GM19099 (cell line): ENCODE measurements at regions not wholly inside any gene's neighbourhood (a gene's known extent, or its start where the extent isn't known, plus 50 kb on each side); places are given as distances from the start of the nearest gene placed in this dataset.

Experiments used
- POLR2A ChIP-seq: IDR thresholded peaks from 3 replicates; pipeline ENCODE4 v1.6.1; 2011; ENCODE audit warnings: low read depth; ENCODE audit not compliant: insufficient read length; ENCODE audit errors: extremely low read depth

- TF ChIP-seq POLR2A = no peak
Observed at GRCh38 chr13:47628666-47629065, 372.4 kb downstream of the SUCLA2 start.

- TF ChIP-seq POLR2A = no peak
Observed at GRCh38 chr13:47623862-47624261, 377.2 kb downstream of the SUCLA2 start.

- TF ChIP-seq POLR2A = no peak
Observed at GRCh38 chr13:47621931-47622330, 379.1 kb downstream of the SUCLA2 start.

GRCh38 chr13:47611664-47612288, 389.3 kb downstream of the SUCLA2 start:
- TF ChIP-seq POLR2A = no peak

- no peak for TF ChIP-seq POLR2A
Observed at GRCh38 chr13:47610687-47611086, 390.4 kb downstream of the SUCLA2 start.

- no peak for TF ChIP-seq POLR2A
Observed at GRCh38 chr13:47603365-47603764, 397.7 kb downstream of the SUCLA2 start.

GRCh38 chr13:47598340-47598911, 402.6 kb downstream of the SUCLA2 start:
- TF ChIP-seq POLR2A = no peak

GRCh38 chr13:47594833-47595232, 406.2 kb downstream of the SUCLA2 start:
- no peak for TF ChIP-seq POLR2A

GRCh38 chr13:47592256-47592655, 408.8 kb downstream of the SUCLA2 start:
- no peak for TF ChIP-seq POLR2A

GRCh38 chr13:47588676-47589075, 412.4 kb downstream of the SUCLA2 start:
- no peak for TF ChIP-seq POLR2A

GRCh38 chr13:47572375-47572774, 428.7 kb downstream of the SUCLA2 start:
- TF ChIP-seq POLR2A = no peak

GRCh38 chr13:47564041-47564440, 437.0 kb downstream of the SUCLA2 start:
- TF ChIP-seq POLR2A = no peak

- TF ChIP-seq POLR2A = no peak
Observed at GRCh38 chr13:47556703-47557102, 444.4 kb downstream of the SUCLA2 start.

- TF ChIP-seq POLR2A = no peak
Observed at GRCh38 chr13:47555235-47555634, 445.8 kb downstream of the SUCLA2 start.

GRCh38 chr13:47553329-47553977, 447.6 kb downstream of the SUCLA2 start:
- TF ChIP-seq POLR2A = no peak

GRCh38 chr13:47549219-47549752, 451.8 kb downstream of the SUCLA2 start:
- TF ChIP-seq POLR2A = no peak

- TF ChIP-seq POLR2A = no peak
Observed at GRCh38 chr13:47548294-47548840, 452.7 kb downstream of the SUCLA2 start.
